Mucosa of rectum (tissue), 2 donors: ENCODE measurements at regions not wholly inside any gene's neighbourhood (a gene's known extent, or its start where the extent isn't known, plus 50 kb on each side); places are given as distances from the start of the nearest gene placed in this dataset.

Source experiments
- H3K27ac ChIP-seq, 2 donors: one replicate each; pipeline ENCODE4 v1.7.0; 2013; ENCODE audit warnings: inconsistent platforms in 2 of 2, low read depth in 2 of 2, low read length in 2 of 2
- H3K27me3 ChIP-seq, 2 donors: one replicate each; pipeline ENCODE4 v1.7.0; 2013; ENCODE audit warnings: low read length in 2 of 2; ENCODE audit not compliant: control insufficient read depth in 2 of 2, insufficient read depth in 2 of 2
- H3K36me3 ChIP-seq, 2 donors: one replicate each; pipeline ENCODE4 v1.7.0; 2013; ENCODE audit warnings: low read length in 2 of 2; ENCODE audit not compliant: control insufficient read depth in 2 of 2, insufficient read depth in 2 of 2
- H3K4me1 ChIP-seq, 2 donors: one replicate each; pipeline ENCODE4 v1.7.0; 2013; ENCODE audit warnings: low read length in 2 of 2, mild to moderate bottlenecking in 1 of 2; ENCODE audit not compliant: control insufficient read depth in 2 of 2, insufficient read depth in 2 of 2
- H3K4me3 ChIP-seq, 2 donors: one replicate each; pipeline ENCODE4 v1.7.0; 2013; ENCODE audit warnings: low read length in 2 of 2
- H3K9ac ChIP-seq, 2 donors: one replicate each; pipeline ENCODE4 v1.7.0; 2013; ENCODE audit warnings: low read length in 2 of 2, low read depth in 1 of 2, mild to moderate bottlenecking in 1 of 2
- H3K9me3 ChIP-seq, 2 donors: one replicate each; pipeline ENCODE4 v1.7.0; 2013; ENCODE audit warnings: low read length in 2 of 2; ENCODE audit not compliant: control insufficient read depth in 2 of 2
- donor health status: healthy.
- donor health status: Normal muscosa, but diverticular disease.

DNA sequence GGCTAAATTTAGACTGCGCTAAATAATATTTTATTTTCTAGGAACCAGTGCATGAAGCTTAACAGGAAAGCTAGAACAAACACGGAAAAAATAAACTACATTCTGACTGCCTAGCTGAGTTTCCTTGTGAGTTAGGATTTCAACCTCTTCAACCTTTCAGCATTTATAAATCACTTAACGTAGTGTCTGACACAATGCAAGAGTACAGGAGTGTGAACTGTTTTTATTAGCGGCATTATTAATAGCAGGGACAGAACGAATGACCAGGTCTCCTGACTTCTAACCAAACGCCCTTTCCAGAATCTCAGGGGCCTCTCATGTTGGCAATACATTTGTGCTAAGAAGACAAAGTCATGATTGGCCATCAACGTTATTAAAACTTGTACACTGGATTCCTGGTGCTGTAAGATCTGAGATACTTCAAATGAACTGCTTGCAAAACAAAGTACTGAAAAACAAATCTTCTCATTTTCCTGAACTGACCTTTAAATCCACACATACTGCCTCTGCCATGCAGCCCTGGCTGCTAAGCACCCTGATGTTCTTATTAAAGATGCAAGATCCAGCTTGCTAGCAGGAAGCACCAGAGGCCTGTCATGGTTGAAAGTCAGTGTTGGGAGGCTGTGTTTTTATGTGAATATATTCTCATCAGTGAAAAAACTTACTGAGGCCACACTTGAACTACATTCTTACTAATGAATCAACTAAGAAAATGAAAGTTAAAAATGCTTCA, 380.4 kb upstream of the CPEB2 start:
- Histone ChIP-seq H3K27me3 (no peaks in the 10 kb centered on the region), H3K9me3 (no peaks in the 10 kb centered on the region), H3K27ac (no peak overlapping the region), H3K4me3 (no peak overlapping the region), H3K36me3 (no peaks in the 10 kb centered on the region), H3K4me1 (no peaks in the 10 kb centered on the region), H3K9ac (no peak overlapping the region)

DNA sequence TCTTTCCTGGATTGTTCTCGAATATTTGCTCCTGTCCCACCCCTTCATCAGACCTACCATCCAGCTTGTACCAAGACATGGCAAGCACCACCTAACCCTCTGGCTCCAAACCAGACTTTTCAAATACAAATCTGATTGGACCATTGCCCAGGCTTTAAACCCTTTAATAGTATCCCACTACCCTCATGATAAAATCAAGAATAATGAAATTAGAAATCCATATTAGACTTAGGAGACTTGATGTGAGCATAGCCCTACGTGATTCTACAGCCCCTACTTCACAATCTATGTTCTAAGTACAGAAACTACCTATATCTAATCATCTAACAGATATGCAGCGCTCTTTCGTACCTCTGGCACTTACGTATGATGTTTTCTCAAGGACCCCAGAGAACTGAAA, 375.2 kb upstream of the CPEB2 start:
- Histone ChIP-seq H3K4me3 (no peak overlapping the region), H3K36me3 (no peaks in the 10 kb centered on the region), H3K27ac (no peak overlapping the region), H3K27me3 (no peaks in the 10 kb centered on the region), H3K9me3 (no peaks in the 10 kb centered on the region), H3K4me1 (no peaks in the 10 kb centered on the region), H3K9ac (no peak overlapping the region)

DNA sequence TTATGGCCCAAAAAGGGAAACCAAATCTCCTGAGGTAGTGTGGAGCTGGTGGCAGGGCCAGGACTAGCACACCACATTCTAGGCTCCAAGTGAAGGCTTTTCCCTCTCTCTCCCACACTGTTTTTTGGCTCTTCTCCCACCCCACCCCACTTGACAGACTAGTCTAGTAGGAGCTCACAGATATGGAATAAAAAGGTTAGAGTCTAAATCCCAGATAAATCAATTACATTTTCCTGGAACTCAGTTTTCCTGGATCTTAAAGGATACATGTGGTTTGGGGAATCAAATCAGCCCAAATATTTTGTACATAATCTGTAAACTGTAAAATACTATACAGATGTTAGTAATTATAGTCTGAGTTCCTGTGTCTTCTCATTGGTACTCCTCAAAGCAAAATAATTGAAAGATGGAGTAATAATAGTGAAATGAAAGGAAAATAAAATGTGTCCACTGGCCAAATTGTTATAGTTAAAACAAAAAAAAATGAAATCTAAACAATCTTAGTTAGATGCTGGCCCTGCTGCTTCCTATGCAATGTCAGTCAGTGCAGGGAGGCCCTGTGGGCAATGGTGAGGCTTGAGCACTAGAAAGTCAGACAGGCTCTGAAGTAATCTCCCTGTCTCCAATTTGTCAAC, 370.4 kb upstream of the CPEB2 start:
- Histone ChIP-seq H3K9ac (no peak overlapping the region), H3K4me3 (no peak overlapping the region), H3K4me1 (no peaks in the 10 kb centered on the region), H3K36me3 (no peaks in the 10 kb centered on the region), H3K27me3 (no peaks in the 10 kb centered on the region), H3K9me3 (no peaks in the 10 kb centered on the region), H3K27ac (no peak overlapping the region)

DNA sequence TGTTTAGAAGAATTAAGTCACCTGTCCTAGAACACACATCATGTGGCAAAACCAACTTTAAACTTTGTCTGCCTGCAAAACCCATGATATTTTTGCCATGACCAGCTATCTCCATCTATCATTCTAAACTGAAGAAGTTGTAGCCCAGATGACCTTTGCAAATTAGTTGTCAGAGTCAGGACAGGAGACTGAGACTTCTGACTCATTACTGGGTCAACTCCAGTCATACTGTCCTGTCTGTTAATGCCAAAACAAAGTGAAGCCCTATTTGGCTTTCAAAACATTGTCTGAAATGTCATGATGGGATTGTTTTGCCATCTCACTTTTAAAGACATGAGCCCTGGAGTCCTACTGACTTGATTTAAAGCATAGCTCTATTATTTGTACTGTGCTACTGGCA, 365.7 kb upstream of the CPEB2 start:
- Histone ChIP-seq H3K4me1 (no peaks in the 10 kb centered on the region), H3K36me3 (no peaks in the 10 kb centered on the region), H3K4me3 (no peak overlapping the region), H3K9ac (no peak overlapping the region), H3K27me3 (no peaks in the 10 kb centered on the region), H3K9me3 (no peaks in the 10 kb centered on the region), H3K27ac (no peak overlapping the region)

DNA sequence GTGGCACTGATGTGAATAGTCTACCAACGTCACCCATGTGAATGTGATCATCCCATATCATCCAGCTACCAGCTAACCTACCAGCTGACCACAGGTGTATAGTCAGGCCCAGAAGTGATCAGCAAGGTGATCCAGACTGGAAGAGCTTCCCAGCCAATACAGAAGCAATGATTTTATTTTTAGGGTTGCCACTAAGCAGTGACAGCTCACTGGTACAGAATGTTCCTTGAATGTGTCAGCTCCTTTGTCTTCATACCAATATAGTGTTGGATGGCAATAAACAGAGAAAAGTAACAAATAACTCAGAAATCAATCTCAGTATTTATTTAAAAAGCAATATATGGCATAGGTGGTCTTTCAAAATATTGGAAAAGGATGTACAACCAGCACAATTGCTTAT, 361.8 kb upstream of the CPEB2 start:
- H3K36me3 ChIP-seq, result no peaks in the 10 kb centered on the region
- H3K4me3 ChIP-seq, result no peak overlapping the region
- H3K27me3 ChIP-seq, result no peaks in the 10 kb centered on the region
- H3K4me1 ChIP-seq, result no peaks in the 10 kb centered on the region
- H3K9ac ChIP-seq, result no peak overlapping the region
- no peaks in the 10 kb centered on the region for H3K9me3 ChIP-seq
- H3K27ac ChIP-seq, result no peak overlapping the region

DNA sequence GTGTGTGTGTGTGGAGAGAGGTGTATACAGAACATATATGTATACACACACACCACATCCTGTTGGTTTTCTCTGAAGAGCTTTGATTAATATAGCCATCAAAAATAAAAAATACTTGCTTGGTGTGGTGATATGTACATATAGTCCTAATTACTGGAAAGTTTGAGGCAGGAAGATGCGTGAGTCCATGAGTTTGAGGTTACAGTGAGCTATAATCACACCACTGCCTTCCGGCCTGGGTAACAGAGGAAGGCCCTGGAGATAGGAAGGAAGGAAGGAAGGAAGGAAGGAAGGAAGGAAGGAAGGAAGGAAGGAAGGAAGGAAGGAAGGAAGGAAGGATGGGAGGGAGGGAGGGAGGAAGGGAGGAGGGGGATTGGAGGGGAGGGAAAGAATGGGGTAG, 360.4 kb upstream of the CPEB2 start:
- no peak overlapping the region for H3K9ac ChIP-seq
- H3K27me3 ChIP-seq, result no peaks in the 10 kb centered on the region
- H3K9me3 ChIP-seq, result no peaks in the 10 kb centered on the region
- H3K27ac ChIP-seq, result no peak overlapping the region
- H3K36me3 ChIP-seq, result no peaks in the 10 kb centered on the region
- no peak overlapping the region for H3K4me3 ChIP-seq
- H3K4me1 ChIP-seq, result no peaks in the 10 kb centered on the region

DNA sequence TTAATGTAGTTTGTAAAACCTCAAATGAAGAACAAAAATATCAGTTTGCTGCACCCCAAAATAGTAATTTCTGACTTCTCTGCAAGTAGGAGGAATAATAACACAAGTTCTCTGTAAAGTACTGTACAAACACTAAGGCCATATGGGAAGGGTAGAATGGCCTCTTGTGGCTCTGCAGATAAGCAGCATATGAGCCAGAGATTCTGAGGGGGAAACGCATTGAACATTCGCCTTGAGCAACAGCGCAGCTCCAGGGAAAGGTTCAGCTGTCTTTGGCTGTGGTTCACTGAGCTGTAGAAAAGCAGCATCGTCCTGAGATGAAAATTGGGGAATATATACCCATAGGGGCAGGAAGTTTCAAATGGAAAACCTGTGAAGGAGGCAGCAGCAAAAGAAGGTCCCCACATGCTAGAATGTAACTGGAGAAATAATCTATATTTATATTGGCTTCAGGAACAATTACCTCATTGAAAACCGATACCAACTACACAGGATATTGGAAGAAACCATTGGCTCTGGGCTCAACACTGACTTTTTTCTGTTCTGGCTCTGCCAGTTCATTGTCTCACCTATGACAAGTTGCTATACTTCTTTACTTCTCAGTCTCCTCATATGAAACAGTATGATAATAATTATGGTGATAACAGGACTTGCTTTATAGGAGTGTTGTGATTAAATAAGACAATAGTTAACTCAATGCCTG, 357.6 kb upstream of the CPEB2 start:
- H3K9me3 ChIP-seq, result no peaks in the 10 kb centered on the region
- H3K27ac ChIP-seq, result no peak overlapping the region
- no peaks in the 10 kb centered on the region for H3K4me1 ChIP-seq

DNA sequence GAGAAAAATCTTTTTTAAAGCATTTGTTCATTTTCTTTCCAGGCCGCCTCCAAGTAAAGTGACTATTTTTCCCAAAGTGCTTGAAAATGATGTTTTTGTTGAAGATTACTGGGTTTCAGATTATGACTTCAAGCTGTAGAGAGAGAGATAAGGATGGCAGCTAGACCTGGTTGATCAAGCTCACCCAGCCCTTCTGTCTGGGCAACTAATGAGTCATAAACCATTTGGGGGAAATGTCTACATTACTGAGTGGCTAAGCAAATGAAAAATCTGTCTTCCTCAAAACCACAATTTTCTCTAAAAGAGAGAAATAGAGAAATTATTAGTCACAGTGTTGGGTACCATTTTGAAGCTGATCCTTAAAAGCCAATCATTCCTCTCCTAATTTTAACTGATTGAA, 355.4 kb upstream of the CPEB2 start:
- no peaks in the 10 kb centered on the region for H3K27me3 ChIP-seq
- no peaks in the 10 kb centered on the region for H3K4me1 ChIP-seq
- no peaks in the 10 kb centered on the region for H3K36me3 ChIP-seq
- no peaks in the 10 kb centered on the region for H3K9me3 ChIP-seq
- H3K27ac ChIP-seq, result no peak overlapping the region
- no peak overlapping the region for H3K4me3 ChIP-seq
- no peak overlapping the region for H3K9ac ChIP-seq

More for the DNA sequence above, 357.6 kb upstream of the CPEB2 start:
- no peak overlapping the region for H3K9ac ChIP-seq
- H3K4me3 ChIP-seq, result no peak overlapping the region
- H3K36me3 ChIP-seq, result no peaks in the 10 kb centered on the region
- no peaks in the 10 kb centered on the region for H3K27me3 ChIP-seq

DNA sequence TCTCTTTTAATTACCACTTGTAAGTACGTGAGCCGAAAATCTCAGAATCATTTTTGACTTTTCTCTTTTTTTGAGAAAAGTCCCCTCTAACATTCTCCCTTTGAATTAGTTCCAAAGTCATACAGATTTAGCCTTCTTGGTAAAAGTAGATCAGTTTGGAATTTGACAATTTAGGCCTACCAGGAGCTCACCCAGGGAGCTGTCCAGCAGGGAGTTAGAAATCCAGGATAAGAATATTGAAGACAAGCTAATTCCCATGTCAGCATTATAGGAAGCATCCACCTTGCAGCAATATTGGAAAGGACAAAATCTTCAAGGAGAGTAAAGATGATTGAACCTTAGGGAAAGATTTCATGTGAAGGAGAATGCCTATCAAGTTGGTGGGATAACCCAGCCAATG, 352.2 kb upstream of the CPEB2 start:
- Histone ChIP-seq H3K9ac (no peak overlapping the region), H3K36me3 (no peaks in the 10 kb centered on the region), H3K4me1 (no peaks in the 10 kb centered on the region), H3K4me3 (no peak overlapping the region), H3K27me3 (no peaks in the 10 kb centered on the region), H3K27ac (no peak overlapping the region), H3K9me3 (peaks cover 0 to 2% of the 10 kb centered on the region in 2 donors)

DNA sequence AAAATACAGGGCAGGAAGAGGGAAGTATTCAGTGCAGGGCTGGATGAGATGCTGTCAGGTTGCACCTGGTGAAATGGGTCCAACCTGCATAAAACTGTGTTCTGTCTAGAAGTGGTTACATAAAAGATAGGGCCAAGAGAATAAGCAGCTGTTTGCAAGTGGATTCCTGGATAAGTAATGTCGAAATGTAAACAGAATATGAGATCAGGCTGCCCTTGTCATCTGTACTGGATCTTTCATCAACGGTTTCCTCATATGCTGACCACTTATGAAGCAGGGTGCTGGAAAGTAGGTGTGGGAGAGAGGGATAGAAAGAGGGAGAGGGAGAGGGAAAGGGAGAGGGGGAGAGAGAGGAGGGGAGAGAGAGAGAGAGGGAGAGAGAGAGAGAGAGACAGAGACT, 349.8 kb upstream of the CPEB2 start:
- H3K4me3 ChIP-seq, result no peak overlapping the region
- no peak overlapping the region for H3K27ac ChIP-seq
- no peak overlapping the region for H3K9ac ChIP-seq
- peaks cover 0 to 2% of the 10 kb centered on the region in 2 donors for H3K9me3 ChIP-seq
- no peaks in the 10 kb centered on the region for H3K4me1 ChIP-seq
- no peaks in the 10 kb centered on the region for H3K36me3 ChIP-seq
- no peaks in the 10 kb centered on the region for H3K27me3 ChIP-seq
